ENCODE measurements at regions not wholly inside any gene's neighbourhood (a gene's known extent, or its start where the extent isn't known, plus 50 kb on each side); places are given as distances from the start of the nearest gene placed in this dataset.

DNA sequence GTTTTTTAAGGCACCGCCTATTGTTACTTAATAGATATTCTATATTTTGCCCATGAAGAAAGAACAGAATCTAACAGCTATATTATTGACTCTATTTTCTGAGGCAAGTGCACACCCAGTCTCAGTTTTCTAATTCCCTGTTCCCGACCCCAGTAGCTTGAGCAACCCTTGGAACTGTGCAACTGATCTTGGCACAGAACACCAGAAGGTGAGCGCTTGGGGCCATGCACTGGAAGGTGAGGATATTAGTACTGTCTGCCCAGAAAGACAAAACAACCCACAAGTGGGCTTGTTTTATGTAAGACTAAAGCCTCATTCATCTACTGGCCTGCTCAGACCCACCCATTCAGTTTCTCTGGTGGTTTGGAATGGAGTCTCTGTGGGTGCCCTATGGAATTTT, 188.8 kb upstream of the LINC00305 start:
- TF ChIP-seq, protein P1, sequence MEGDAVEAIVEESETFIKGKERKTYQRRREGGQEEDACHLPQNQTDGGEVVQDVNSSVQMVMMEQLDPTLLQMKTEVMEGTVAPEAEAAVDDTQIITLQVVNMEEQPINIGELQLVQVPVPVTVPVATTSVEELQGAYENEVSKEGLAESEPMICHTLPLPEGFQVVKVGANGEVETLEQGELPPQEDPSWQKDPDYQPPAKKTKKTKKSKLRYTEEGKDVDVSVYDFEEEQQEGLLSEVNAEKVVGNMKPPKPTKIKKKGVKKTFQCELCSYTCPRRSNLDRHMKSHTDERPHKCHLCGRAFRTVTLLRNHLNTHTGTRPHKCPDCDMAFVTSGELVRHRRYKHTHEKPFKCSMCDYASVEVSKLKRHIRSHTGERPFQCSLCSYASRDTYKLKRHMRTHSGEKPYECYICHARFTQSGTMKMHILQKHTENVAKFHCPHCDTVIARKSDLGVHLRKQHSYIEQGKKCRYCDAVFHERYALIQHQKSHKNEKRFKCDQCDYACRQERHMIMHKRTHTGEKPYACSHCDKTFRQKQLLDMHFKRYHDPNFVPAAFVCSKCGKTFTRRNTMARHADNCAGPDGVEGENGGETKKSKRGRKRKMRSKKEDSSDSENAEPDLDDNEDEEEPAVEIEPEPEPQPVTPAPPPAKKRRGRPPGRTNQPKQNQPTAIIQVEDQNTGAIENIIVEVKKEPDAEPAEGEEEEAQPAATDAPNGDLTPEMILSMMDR (IDR thresholded peaks at IDR 0.05; ENCODE audit: low read depth, low read length, poor library complexity, severe bottlenecking) = no peak
- TF ChIP-seq EZH2phosphoT487 (IDR thresholded peaks at IDR 0.05; ENCODE audit: borderline replicate concordance, low read length) = no peak
